Esophagus (tissue), 2 donors: ENCODE measurements at regions not wholly inside any gene's neighbourhood (a gene's known extent, or its start where the extent isn't known, plus 50 kb on each side); places are given as distances from the start of the nearest gene placed in this dataset.

Source experiments
- H3K27ac ChIP-seq, 2 donors: one replicate each; pipeline ENCODE4 v1.5.1; 2013; ENCODE audit warnings: low read depth in 2 of 2, mild to moderate bottlenecking in 2 of 2, inconsistent platforms in 1 of 2, low read length in 1 of 2, moderate library complexity in 1 of 2
- H3K27me3 ChIP-seq, 2 donors: one replicate each; pipeline ENCODE4 v1.6.1; 2013; ENCODE audit warnings: low read length in 2 of 2, control low read depth in 1 of 2, mild to moderate bottlenecking in 1 of 2; ENCODE audit not compliant: insufficient read depth in 2 of 2, control insufficient read depth in 1 of 2
- H3K36me3 ChIP-seq, 2 donors: one replicate each; pipeline ENCODE4 v1.6.1; 2013; ENCODE audit warnings: low read length in 1 of 2; ENCODE audit not compliant: control insufficient read depth in 2 of 2, insufficient read depth in 2 of 2
- H3K4me1 ChIP-seq, 2 donors: one replicate each; pipeline ENCODE4 v1.6.1; 2013; ENCODE audit warnings: low read length in 1 of 2; ENCODE audit not compliant: control insufficient read depth in 2 of 2, insufficient read depth in 2 of 2
- H3K4me3 ChIP-seq, 2 donors: one replicate each; pipeline ENCODE4 v1.5.1; 2013; ENCODE audit warnings: low read length in 2 of 2, mild to moderate bottlenecking in 2 of 2, low read depth in 1 of 2, moderate library complexity in 1 of 2
- H3K9me3 ChIP-seq, 2 donors: one replicate each; pipeline ENCODE4 v1.6.1; 2013; ENCODE audit warnings: mild to moderate bottlenecking in 2 of 2, low read depth in 1 of 2, low read length in 1 of 2, moderate library complexity in 1 of 2; ENCODE audit not compliant: control insufficient read depth in 2 of 2, insufficient read depth in 1 of 2
- WGBS, 2 donors: extraction: QIAGEN DNeasy Blood & Tissue Kit; methylation state at CpG; one replicate each; pipeline ENCODE4 v1.1.7; 2013; 5-methylcytosine and 5-hydroxymethylcytosine counted together
- donor health status: healthy with polysubstance abuse.
- donor health status: Bipolar disorder and iron deficiency.

DNA sequence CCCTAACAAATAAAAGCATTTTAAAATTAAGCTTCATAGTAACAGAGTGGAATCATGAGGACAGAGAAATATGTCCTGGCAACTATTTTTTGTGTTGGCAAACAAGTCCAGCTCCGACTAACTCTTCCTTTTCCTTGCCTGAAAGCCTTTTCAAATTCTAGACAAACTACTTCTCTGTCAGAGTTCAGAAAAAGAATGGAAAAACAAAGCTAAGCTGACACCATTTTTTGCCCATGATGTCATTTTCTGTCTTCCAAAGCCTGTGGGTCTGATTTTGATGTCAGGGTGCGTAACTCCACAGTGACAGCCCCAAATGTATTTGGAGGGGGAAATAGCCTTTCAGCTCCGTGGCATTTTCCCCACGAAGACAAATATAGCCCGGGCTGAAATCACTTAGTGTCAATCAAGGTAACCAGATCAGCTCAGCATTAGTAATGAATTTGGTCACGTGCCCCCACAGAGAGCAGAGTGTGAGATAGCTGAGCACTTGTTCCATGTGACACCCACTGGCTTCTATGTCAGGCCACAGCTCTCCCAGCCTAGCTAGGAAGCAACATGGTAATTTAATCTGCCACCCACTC lies 233.0 kb upstream of the SIX2 start:
- Histone ChIP-seq H3K9me3 (no peaks in the 10 kb centered on the region), H3K4me3 (no peak overlapping the region), H3K4me1 (peaks cover 0 to 3% of the 10 kb centered on the region in 2 donors), H3K27me3 (no peaks in the 10 kb centered on the region), H3K36me3 (no peaks in the 10 kb centered on the region), H3K27ac (no peak overlapping the region)
- WGBS, 2 donors = 35 to 36% methylated on average over 6 of the region's 6 CpGs

DNA sequence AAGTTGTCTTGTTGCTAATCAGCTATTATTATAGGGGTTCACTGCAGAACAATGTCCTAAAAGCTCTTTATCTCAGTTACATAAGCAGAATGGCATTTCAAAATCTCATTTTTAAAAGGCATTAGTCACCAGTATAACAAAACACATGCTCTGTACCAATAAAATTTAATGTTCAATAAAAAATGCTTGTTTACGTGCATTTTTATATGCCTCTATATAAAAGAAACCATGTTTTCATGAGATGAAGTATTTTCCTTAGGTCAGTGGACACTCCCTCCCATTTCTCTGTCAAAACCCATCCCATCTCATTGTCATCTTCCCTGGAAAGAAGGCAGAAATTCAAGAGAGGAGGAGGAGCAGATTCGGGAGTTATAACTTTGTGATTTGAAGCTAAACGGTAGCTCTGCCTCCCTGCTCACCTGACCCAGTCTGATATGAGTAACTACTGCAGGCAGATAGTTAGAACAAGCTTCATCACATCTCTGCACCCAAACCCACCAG lies 231.9 kb upstream of the SIX2 start:
- no peaks in the 10 kb centered on the region for H3K27me3 ChIP-seq
- no peak overlapping the region for H3K4me3 ChIP-seq
- H3K9me3 ChIP-seq = no peaks in the 10 kb centered on the region
- 66 to 75% methylated on average over 3 of the region's 3 CpGs for WGBS, 2 donors
- H3K4me1 ChIP-seq = peaks cover 0 to 3% of the 10 kb centered on the region in 2 donors
- H3K27ac ChIP-seq = no peak overlapping the region
- H3K36me3 ChIP-seq = no peaks in the 10 kb centered on the region

DNA sequence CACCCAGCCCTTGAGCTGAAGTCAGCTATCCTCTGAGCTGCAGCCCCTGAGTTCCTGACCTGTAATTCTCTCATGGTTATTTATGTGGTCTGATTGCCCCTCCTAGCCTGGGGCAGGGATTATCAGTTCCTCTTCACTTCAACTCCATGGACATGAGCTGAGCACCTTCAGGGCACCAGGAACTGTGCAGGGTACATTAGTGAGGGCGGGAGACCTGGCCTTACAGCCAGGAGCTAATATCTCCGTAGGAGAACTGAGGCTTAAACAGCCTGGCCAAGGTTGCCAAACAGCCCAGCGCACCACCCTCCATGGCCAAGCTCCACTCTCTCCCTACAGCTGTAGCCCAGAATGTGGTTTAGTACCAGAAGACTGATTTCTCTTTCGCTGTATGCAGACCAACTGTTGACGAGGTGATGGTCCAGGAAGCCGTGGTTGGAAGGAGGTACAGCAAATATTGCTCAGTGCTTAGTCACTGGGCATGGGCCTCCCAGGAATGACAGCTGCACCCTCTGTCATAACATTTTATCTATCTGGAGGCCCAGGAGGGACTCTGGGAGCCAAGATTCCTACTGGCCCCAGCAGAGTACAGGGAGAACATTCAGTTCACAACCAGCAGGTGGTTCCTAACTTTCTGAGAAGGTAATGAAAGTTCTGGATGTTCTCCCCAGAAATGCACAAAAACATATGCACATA lies 228.7 kb upstream of the SIX2 start:
- no peaks in the 10 kb centered on the region for H3K27me3 ChIP-seq
- H3K36me3 ChIP-seq = no peaks in the 10 kb centered on the region
- peaks cover 0 to 3% of the 10 kb centered on the region in 2 donors for H3K4me1 ChIP-seq
- 67 to 68% methylated on average over 6 of the region's 6 CpGs for WGBS, 2 donors
- H3K27ac ChIP-seq = no peak overlapping the region
- no peaks in the 10 kb centered on the region for H3K9me3 ChIP-seq
- H3K4me3 ChIP-seq = no peak overlapping the region

DNA sequence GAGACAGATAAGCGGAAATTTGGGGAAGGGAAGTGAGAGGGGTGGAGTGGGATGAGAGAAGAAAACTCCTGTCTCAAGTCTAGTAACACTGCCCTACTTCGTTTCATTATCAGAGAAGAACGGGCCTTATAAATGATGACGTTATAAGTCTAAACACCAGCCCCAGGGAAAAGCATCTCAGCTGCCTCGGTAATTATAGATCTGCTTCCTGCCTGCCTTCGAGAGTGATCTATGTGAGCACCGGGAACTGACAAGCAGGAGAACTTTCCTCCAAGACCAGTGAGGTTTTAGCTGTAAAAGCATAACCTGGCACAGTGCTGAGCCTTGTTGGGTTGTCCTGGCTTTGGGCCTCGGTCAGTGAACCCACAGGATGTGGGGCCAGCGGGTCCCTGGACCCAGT lies 227.9 kb upstream of the SIX2 start:
- 67 to 69% methylated on average over 9 of the region's 9 CpGs for WGBS, 2 donors
- Histone ChIP-seq H3K4me3 (no peak overlapping the region), H3K27ac (no peak overlapping the region)

DNA sequence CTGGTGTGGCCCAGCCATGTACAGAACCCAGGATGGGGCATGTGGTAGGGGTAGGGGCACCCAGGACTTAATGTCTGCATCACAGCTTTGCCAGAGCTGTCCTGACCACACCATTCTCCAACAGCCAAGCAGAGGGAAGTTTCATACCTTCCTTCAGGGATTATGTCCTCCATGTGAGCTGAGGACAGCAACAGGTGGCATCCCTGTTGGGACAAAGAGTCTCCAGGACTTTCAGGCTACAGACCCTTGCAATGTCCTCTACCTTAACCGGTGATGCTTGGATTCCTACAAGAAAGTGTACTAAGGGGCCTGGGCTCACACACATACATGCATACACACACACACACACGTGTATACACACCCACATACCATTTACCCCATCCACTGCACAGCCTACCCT lies 227.0 kb upstream of the SIX2 start:
- H3K36me3 ChIP-seq = no peaks in the 10 kb centered on the region
- WGBS, 2 donors = 77 to 86% methylated on average over 2 of the region's 2 CpGs
- H3K27me3 ChIP-seq = no peaks in the 10 kb centered on the region
- H3K4me1 ChIP-seq = peaks cover 0 to 3% of the 10 kb centered on the region in 2 donors
- no peaks in the 10 kb centered on the region for H3K9me3 ChIP-seq
- H3K4me3 ChIP-seq = no peak overlapping the region
- H3K27ac ChIP-seq = no peak overlapping the region

More for the DNA sequence above, 227.9 kb upstream of the SIX2 start:
- Histone ChIP-seq H3K4me1 (peaks cover 0 to 3% of the 10 kb centered on the region in 2 donors), H3K36me3 (no peaks in the 10 kb centered on the region), H3K27me3 (no peaks in the 10 kb centered on the region), H3K9me3 (no peaks in the 10 kb centered on the region)

DNA sequence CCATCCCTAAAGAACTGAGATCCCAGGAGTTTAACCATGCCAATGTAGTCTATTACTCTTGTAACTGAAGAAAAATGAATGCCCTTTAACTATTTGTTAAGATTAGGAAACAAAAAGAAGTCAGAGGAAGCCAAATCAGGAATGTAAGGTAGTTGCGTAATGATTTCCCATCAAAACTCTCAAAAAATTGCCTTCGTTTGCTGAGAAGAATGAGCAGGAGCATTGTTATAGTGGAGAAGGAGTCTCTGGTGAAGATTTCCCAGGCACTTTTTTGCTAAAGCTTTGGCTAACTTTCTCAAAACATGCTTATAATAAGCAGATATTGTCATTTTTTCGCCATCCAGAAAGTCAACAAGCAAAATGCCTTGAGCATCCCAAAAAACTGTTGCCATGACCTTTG lies 224.0 kb upstream of the SIX2 start:
- H3K4me3 ChIP-seq = no peak overlapping the region
- peaks cover 0 to 2% of the 10 kb centered on the region in 2 donors for H3K9me3 ChIP-seq
- WGBS, 2 donors = 69 to 77% methylated on average over 3 of the region's 3 CpGs
- H3K4me1 ChIP-seq = peaks cover 0 to 3% of the 10 kb centered on the region in 2 donors
- no peak overlapping the region for H3K27ac ChIP-seq
- no peaks in the 10 kb centered on the region for H3K36me3 ChIP-seq
- H3K27me3 ChIP-seq = no peaks in the 10 kb centered on the region

DNA sequence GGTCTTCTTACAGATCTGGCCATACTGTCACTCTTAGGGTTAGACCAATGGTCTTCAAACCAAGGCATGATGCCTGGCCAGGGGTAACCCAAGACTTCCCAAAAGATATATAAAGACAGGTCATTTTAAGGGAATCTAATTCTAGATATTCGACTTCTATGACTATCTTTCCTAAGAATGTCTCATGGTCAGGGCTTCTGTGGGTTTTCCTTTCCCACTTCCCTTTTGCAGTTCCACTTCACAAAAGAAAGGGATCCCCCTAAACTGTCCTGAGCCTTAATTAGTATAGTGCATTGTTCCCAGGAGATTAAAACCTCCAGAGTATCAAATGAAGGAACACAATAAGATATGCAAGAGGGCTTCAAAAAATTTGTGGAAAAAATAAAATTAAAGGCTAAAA lies 223.6 kb upstream of the SIX2 start:
- Histone ChIP-seq H3K27me3 (no peaks in the 10 kb centered on the region), H3K27ac (no peak overlapping the region), H3K4me3 (no peak overlapping the region), H3K4me1 (no peaks in the 10 kb centered on the region), H3K36me3 (no peaks in the 10 kb centered on the region), H3K9me3 (peaks cover 0 to 2% of the 10 kb centered on the region in 2 donors)
- WGBS, 2 donors = 87 to 88% methylated on average over 1 of the region's 1 CpG

DNA sequence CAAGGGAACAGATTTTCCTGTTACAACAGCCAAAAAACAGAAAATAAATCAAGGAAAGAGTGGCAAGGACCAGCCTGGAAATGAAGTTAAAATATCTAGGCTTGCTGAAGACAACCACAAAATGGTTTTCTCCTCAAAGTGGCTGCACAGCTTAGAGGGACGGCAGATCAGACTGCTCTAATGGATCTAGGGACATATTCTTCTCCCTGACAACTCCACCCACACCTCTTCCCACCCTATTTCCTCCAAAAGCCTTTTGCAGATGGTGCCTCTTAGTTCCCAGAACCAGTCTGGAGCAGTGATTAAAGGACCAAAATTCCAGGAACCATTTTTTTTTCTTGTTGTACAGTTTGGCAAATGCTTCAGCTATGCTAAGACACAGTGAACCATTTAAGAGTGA lies 220.2 kb upstream of the SIX2 start:
- 39 to 68% methylated on average over 1 of the region's 1 CpG for WGBS, 2 donors
- H3K27ac ChIP-seq = no peak overlapping the region

DNA sequence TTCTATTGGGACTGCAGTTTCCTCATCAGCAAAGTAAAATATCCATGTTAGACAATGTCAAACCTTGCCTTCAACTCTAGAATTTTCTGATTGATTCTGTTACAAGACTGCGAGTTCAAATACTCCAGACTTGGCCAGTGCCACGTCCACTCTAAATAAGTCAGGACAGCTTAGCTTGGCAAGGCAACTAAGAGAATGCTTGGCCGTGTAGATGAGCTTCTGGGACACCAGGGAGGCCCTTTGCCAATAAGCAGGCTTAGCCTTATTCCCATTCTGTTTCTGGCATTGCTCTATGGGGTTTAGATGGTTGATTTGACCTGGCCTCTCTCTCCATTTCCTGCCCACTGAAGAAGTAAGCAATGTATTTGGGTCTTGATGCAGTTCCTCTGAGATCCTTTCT lies 218.1 kb upstream of the SIX2 start:
- H3K4me3 ChIP-seq = no peak overlapping the region
- no peak overlapping the region for H3K27ac ChIP-seq
- H3K4me1 ChIP-seq = no peaks in the 10 kb centered on the region
- no peaks in the 10 kb centered on the region for H3K27me3 ChIP-seq
- no peaks in the 10 kb centered on the region for H3K36me3 ChIP-seq
- H3K9me3 ChIP-seq = peaks cover 0 to 2% of the 10 kb centered on the region in 2 donors
- 79 to 82% methylated on average over 3 of the region's 3 CpGs for WGBS, 2 donors

More for the DNA sequence above, 220.2 kb upstream of the SIX2 start:
- Histone ChIP-seq H3K9me3 (peaks cover 0 to 2% of the 10 kb centered on the region in 2 donors), H3K4me3 (no peak overlapping the region), H3K36me3 (no peaks in the 10 kb centered on the region), H3K27me3 (no peaks in the 10 kb centered on the region), H3K4me1 (no peaks in the 10 kb centered on the region)

DNA sequence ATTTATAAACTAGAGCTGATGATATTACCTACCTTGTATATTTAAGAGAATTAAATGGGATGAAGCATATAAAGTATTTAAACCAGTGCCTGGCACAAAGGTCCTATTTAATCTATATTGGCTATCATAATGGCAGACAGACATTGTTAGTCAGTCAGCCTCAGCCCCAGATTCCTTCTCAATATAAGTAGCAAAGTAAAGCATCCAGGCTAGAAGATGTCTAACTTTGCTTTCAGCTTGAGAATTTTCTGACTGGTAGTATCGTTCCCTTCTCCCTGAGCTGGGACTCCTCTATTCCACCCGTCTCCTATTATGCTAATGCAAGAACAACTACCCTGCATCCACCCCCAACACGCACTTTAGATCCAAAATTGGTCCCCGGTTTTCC lies 215.7 kb upstream of the SIX2 start:
- H3K4me1 ChIP-seq = peaks cover 0 to 3% of the 10 kb centered on the region in 2 donors
- H3K27ac ChIP-seq = no peak overlapping the region
- H3K9me3 ChIP-seq = peaks cover 0 to 2% of the 10 kb centered on the region in 2 donors
- no peaks in the 10 kb centered on the region for H3K27me3 ChIP-seq
- no peak overlapping the region for H3K4me3 ChIP-seq
- H3K36me3 ChIP-seq = no peaks in the 10 kb centered on the region
- WGBS, 2 donors = 80 to 91% methylated on average over 4 of the region's 4 CpGs
